GM12878 (cell line): ENCODE measurements at regions not wholly inside any gene's neighbourhood (a gene's known extent, or its start where the extent isn't known, plus 50 kb on each side); places are given as distances from the start of the nearest gene placed in this dataset.

Experiments used
- BHLHE40 ChIP-seq, 2 experiments: fragments of 450-650 bp in 1 of 2; IDR thresholded peaks; 2 replicates each; pipeline ENCODE4 v1.6.1; 2011 to 2017; ENCODE audit warnings: low read depth in 2 of 2, borderline replicate concordance in 1 of 2, improper control_type of control experiment in 1 of 2, low read length in 1 of 2, mild to moderate bottlenecking in 1 of 2
- E2F4 ChIP-seq: IDR thresholded peaks from 2 replicates; pipeline ENCODE4 v1.6.1; 2012; ENCODE audit warnings: low read depth, low read length, improper control_type of control experiment
- E4F1 ChIP-seq: fragments of 450-650 bp; IDR thresholded peaks from 2 replicates; pipeline ENCODE4 v1.6.1; 2018; ENCODE audit warnings: borderline replicate concordance, mild to moderate bottlenecking; ENCODE audit not compliant: partially characterized antibody
- IKZF2 ChIP-seq, 2 experiments: fragments of 450-650 bp; IDR thresholded peaks; 2 replicates each; pipeline ENCODE4 v1.6.1; 2017; ENCODE audit warnings: mild to moderate bottlenecking in 2 of 2, moderate library complexity in 2 of 2
- MTA2 ChIP-seq: fragments of 450-650 bp; IDR thresholded peaks from 2 replicates; pipeline ENCODE4 v1.6.1; 2016; ENCODE audit warnings: low read depth, mild to moderate bottlenecking, moderate library complexity
- NFXL1 ChIP-seq: fragments of 450-650 bp; IDR thresholded peaks from 2 replicates; pipeline ENCODE4 v1.6.1; 2017; ENCODE audit warnings: antibody characterized with exemption, mild to moderate bottlenecking, borderline replicate concordance
- PAX8 ChIP-seq: fragments of 450-650 bp; IDR thresholded peaks from 2 replicates; pipeline ENCODE4 v1.6.1; 2017; ENCODE audit warnings: mild to moderate bottlenecking, moderate library complexity
- SIN3A ChIP-seq: IDR thresholded peaks from 2 replicates; pipeline ENCODE4 v1.6.1; 2012; ENCODE audit warnings: low read depth, low read length, improper control_type of control experiment
- SREBF2 ChIP-seq: IDR thresholded peaks from 2 replicates; pipeline ENCODE4 v1.6.1; 2012; ENCODE audit warnings: mild to moderate bottlenecking, low read length
- ZNF592 ChIP-seq: fragments of 450-650 bp; IDR thresholded peaks from 2 replicates; pipeline ENCODE4 v1.6.1; 2017; ENCODE audit warnings: mild to moderate bottlenecking, moderate library complexity

GRCh38 chr9:106023455-106023854, 329.1 kb downstream of the TMEM38B start (continued):
- TF ChIP-seq IKZF2 (IDR thresholded peaks at IDR 0.05) (peak; percentile 40 to 58; a peak in 2 of 4 replicates), E4F1 (no peak), ZNF592 (no peak), E2F4 (no peak), PAX8 (no peak), BHLHE40 (IDR thresholded peaks at IDR 0.05; ENCODE audit: borderline replicate concordance in 1 of 2, low read depth in 2 of 2, low read length in 1 of 2) (no peak), SIN3A (no peak), NFXL1 (no peak), SREBF2 (no peak), MTA2 (peak; percentile 52)
